ENCODE measurements at regions not wholly inside any gene's neighbourhood (a gene's known extent, or its start where the extent isn't known, plus 50 kb on each side); places are given as distances from the start of the nearest gene placed in this dataset.
"Not testable (repeated sequence)": the region's sequence is repeated elsewhere in the genome, so short reads cannot be mapped to it uniquely, and the experiment has no call there.

GRCh38 chr11:69221086-69221485, 65.4 kb downstream of the SMIM38 start:
- no peak overlapping the region for H2AK5ac ChIP-seq (ENCODE audit: low read length)
- no peak overlapping the region for H2BK12ac ChIP-seq (ENCODE audit: low read length)
- no peak overlapping the region for H2BK120ac ChIP-seq (ENCODE audit: insufficient read depth, low read length, poor library complexity)
- H3K36me3 ChIP-seq (ENCODE audit: control insufficient read depth in 1 of 2, insufficient read depth in 2 of 2, low read length in 2 of 2), result no peaks in the 10 kb centered on the region
- no peak overlapping the region for H4K91ac ChIP-seq (ENCODE audit: low read depth, low read length)
- H3K27ac ChIP-seq (ENCODE audit: low read depth, low read length), result no peak overlapping the region
- no peaks in the 10 kb centered on the region for H3K4me1 ChIP-seq (ENCODE audit: control insufficient read depth in 1 of 2, insufficient read depth in 2 of 2, low read length in 2 of 2)
- H4K8ac ChIP-seq (ENCODE audit: low read depth, low read length), result no peak overlapping the region
- no peak for DNase-seq
- no peaks in the 10 kb centered on the region for H3K79me1 ChIP-seq (ENCODE audit: low read length)
- H2BK5ac ChIP-seq (ENCODE audit: low read depth, low read length, poor library complexity), result no peak overlapping the region
- H3K27me3 ChIP-seq (ENCODE audit: insufficient read depth, low read length), result no peaks in the 10 kb centered on the region
- H3K4ac ChIP-seq (ENCODE audit: low read depth, low read length), result no peak overlapping the region
- H2AFZ ChIP-seq (ENCODE audit: insufficient read depth, low read length, poor library complexity), result no peak overlapping the region
- H3K23ac ChIP-seq (ENCODE audit: low read length), result no peak overlapping the region
- H3K9me3 ChIP-seq (ENCODE audit: insufficient read depth, low read depth, low read length), result no peaks in the 10 kb centered on the region
- H3K4me3 ChIP-seq (ENCODE audit: low read depth, low read length), result no peak overlapping the region
- no CpG with 5 or more reads among the region's 4 CpGs for WGBS (ENCODE audit: extremely low coverage, insufficient coverage, insufficient read length)
- no peak overlapping the region for H3K14ac ChIP-seq (ENCODE audit: low read length)
- no peak overlapping the region for H3K4me2 ChIP-seq (ENCODE audit: low read length)
- no peak overlapping the region for H3K18ac ChIP-seq (ENCODE audit: low read length)
- H3K79me2 ChIP-seq (ENCODE audit: control insufficient read depth, insufficient read depth, low read length, poor library complexity), result no peaks in the 10 kb centered on the region
- no peak overlapping the region for H3K9ac ChIP-seq (ENCODE audit: low read length)
- no peak overlapping the region for H4K12ac ChIP-seq (ENCODE audit: low read depth, low read length)

DNA sequence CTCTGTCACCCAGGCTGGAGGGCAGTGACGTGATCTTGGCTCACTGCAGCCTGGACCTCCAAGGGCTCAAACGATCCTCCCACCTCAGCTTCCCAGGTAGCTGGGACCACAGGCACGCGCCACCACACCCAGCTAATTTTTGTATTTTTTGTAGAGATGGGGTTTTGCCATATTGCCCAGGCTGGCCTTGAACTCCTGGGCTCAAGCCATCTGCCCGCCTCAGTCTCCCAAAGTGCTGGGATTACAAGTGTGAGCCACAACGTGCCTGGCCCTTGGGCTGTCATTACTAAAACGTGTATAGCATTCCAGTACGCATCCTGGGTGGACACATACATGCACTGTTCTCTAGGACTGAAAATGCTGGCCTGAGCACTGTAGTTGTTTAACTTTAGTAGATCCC, 65.9 kb downstream of the SMIM38 start:
- not testable (repeated sequence) for H2BK120ac ChIP-seq (ENCODE audit: insufficient read depth, low read length, poor library complexity); H3K27me3 ChIP-seq (ENCODE audit: insufficient read depth, low read length); H3K9me3 ChIP-seq (ENCODE audit: insufficient read depth, low read depth, low read length); H4K91ac ChIP-seq (ENCODE audit: low read depth, low read length); H2BK12ac ChIP-seq (ENCODE audit: low read length); H4K8ac ChIP-seq (ENCODE audit: low read depth, low read length); H3K4me2 ChIP-seq (ENCODE audit: low read length); H3K4ac ChIP-seq (ENCODE audit: low read depth, low read length); H2BK5ac ChIP-seq (ENCODE audit: low read depth, low read length, poor library complexity); H3K14ac ChIP-seq (ENCODE audit: low read length); H3K79me2 ChIP-seq (ENCODE audit: control insufficient read depth, insufficient read depth, low read length, poor library complexity); H3K9ac ChIP-seq (ENCODE audit: low read length); H3K4me1 ChIP-seq (ENCODE audit: control insufficient read depth in 1 of 2, insufficient read depth in 2 of 2, low read length in 2 of 2); H3K36me3 ChIP-seq (ENCODE audit: control insufficient read depth in 1 of 2, insufficient read depth in 2 of 2, low read length in 2 of 2); H2AK5ac ChIP-seq (ENCODE audit: low read length); H3K27ac ChIP-seq (ENCODE audit: low read depth, low read length); H2AFZ ChIP-seq (ENCODE audit: insufficient read depth, low read length, poor library complexity); H3K4me3 ChIP-seq (ENCODE audit: low read depth, low read length); DNase-seq; H4K12ac ChIP-seq (ENCODE audit: low read depth, low read length); H3K23ac ChIP-seq (ENCODE audit: low read length); H3K18ac ChIP-seq (ENCODE audit: low read length); H3K79me1 ChIP-seq (ENCODE audit: low read length)
- no CpG with 5 or more reads among the region's 8 CpGs for WGBS (ENCODE audit: extremely low coverage, insufficient coverage, insufficient read length)

- H2AK5ac ChIP-seq (ENCODE audit: low read length), result no peak overlapping the region
- no peak overlapping the region for H2BK120ac ChIP-seq (ENCODE audit: insufficient read depth, low read length, poor library complexity)
- H4K12ac ChIP-seq (ENCODE audit: low read depth, low read length), result no peak overlapping the region
- no peaks in the 10 kb centered on the region for H3K79me2 ChIP-seq (ENCODE audit: control insufficient read depth, insufficient read depth, low read length, poor library complexity)
- no peaks in the 10 kb centered on the region for H3K79me1 ChIP-seq (ENCODE audit: low read length)
- no peak overlapping the region for H3K27ac ChIP-seq (ENCODE audit: low read depth, low read length)
- DNase-seq, result no peak
- no peak overlapping the region for H3K4me2 ChIP-seq (ENCODE audit: low read length)
- H3K14ac ChIP-seq (ENCODE audit: low read length), result no peak overlapping the region
- H3K9ac ChIP-seq (ENCODE audit: low read length), result no peak overlapping the region
- no peak overlapping the region for H3K23ac ChIP-seq (ENCODE audit: low read length)
- no peak overlapping the region for H2BK5ac ChIP-seq (ENCODE audit: low read depth, low read length, poor library complexity)
- no peak overlapping the region for H3K4me3 ChIP-seq (ENCODE audit: low read depth, low read length)
- H3K4me1 ChIP-seq (ENCODE audit: control insufficient read depth in 1 of 2, insufficient read depth in 2 of 2, low read length in 2 of 2), result no peaks in the 10 kb centered on the region
- no CpG with 5 or more reads among the region's 1 CpG for WGBS (ENCODE audit: extremely low coverage, insufficient coverage, insufficient read length)
- no peaks in the 10 kb centered on the region for H3K36me3 ChIP-seq (ENCODE audit: control insufficient read depth in 1 of 2, insufficient read depth in 2 of 2, low read length in 2 of 2)
- H3K27me3 ChIP-seq (ENCODE audit: insufficient read depth, low read length), result no peaks in the 10 kb centered on the region
- H3K4ac ChIP-seq (ENCODE audit: low read depth, low read length), result no peak overlapping the region
- no peak overlapping the region for H2AFZ ChIP-seq (ENCODE audit: insufficient read depth, low read length, poor library complexity)
- H2BK12ac ChIP-seq (ENCODE audit: low read length), result no peak overlapping the region
- H4K91ac ChIP-seq (ENCODE audit: low read depth, low read length), result no peak overlapping the region
- no peaks in the 10 kb centered on the region for H3K9me3 ChIP-seq (ENCODE audit: insufficient read depth, low read depth, low read length)
- H3K18ac ChIP-seq (ENCODE audit: low read length), result no peak overlapping the region
- H4K8ac ChIP-seq (ENCODE audit: low read depth, low read length), result no peak overlapping the region
Measured at GRCh38 chr11:69227271-69227670, 66.7 kb upstream of the MYEOV start.

- Histone ChIP-seq H3K4me1 (ENCODE audit: control insufficient read depth in 1 of 2, insufficient read depth in 2 of 2, low read length in 2 of 2) (no peaks in the 10 kb centered on the region), H2BK5ac (ENCODE audit: low read depth, low read length, poor library complexity) (no peak overlapping the region), H4K12ac (ENCODE audit: low read depth, low read length) (no peak overlapping the region), H3K79me2 (ENCODE audit: control insufficient read depth, insufficient read depth, low read length, poor library complexity) (no peaks in the 10 kb centered on the region), H3K14ac (ENCODE audit: low read length) (no peak overlapping the region), H3K9me3 (ENCODE audit: insufficient read depth, low read depth, low read length) (no peaks in the 10 kb centered on the region), H4K8ac (ENCODE audit: low read depth, low read length) (no peak overlapping the region), H3K36me3 (ENCODE audit: control insufficient read depth in 1 of 2, insufficient read depth in 2 of 2, low read length in 2 of 2) (no peaks in the 10 kb centered on the region), H3K4ac (ENCODE audit: low read depth, low read length) (no peak overlapping the region), H3K18ac (ENCODE audit: low read length) (no peak overlapping the region), H3K23ac (ENCODE audit: low read length) (no peak overlapping the region), H2AK5ac (ENCODE audit: low read length) (no peak overlapping the region), H2BK12ac (ENCODE audit: low read length) (no peak overlapping the region), H3K9ac (ENCODE audit: low read length) (no peak overlapping the region), H3K79me1 (ENCODE audit: low read length) (no peaks in the 10 kb centered on the region), H3K27me3 (ENCODE audit: insufficient read depth, low read length) (no peaks in the 10 kb centered on the region), H2AFZ (ENCODE audit: insufficient read depth, low read length, poor library complexity) (no peak overlapping the region), H3K4me3 (ENCODE audit: low read depth, low read length) (no peak overlapping the region), H3K27ac (ENCODE audit: low read depth, low read length) (no peak overlapping the region), H4K91ac (ENCODE audit: low read depth, low read length) (no peak overlapping the region), H3K4me2 (ENCODE audit: low read length) (no peak overlapping the region), H2BK120ac (ENCODE audit: insufficient read depth, low read length, poor library complexity) (no peak overlapping the region)
- no peak for DNase-seq
- WGBS (ENCODE audit: extremely low coverage, insufficient coverage, insufficient read length), result no CpG with 5 or more reads among the region's 4 CpGs
Measured at GRCh38 chr11:69229511-69229910, 64.4 kb upstream of the MYEOV start.

All from trophoblast cell (in vitro differentiated cells and primary cell).